NCI-H460 (cell line): ENCODE measurements at regions not wholly inside any gene's neighbourhood (a gene's known extent, or its start where the extent isn't known, plus 50 kb on each side); places are given as distances from the start of the nearest gene placed in this dataset.

Experiments
- DNase-seq: peaks from one replicate; pipeline ENCODE4 v3.0.0-alpha.2; 2016; ENCODE audit warnings: low read depth; ENCODE audit errors: extremely low read depth

- DNase-seq, result no peak
Measured at GRCh38 chr2:43171789-43172188, 54.6 kb downstream of the ZFP36L2 start.

DNA sequence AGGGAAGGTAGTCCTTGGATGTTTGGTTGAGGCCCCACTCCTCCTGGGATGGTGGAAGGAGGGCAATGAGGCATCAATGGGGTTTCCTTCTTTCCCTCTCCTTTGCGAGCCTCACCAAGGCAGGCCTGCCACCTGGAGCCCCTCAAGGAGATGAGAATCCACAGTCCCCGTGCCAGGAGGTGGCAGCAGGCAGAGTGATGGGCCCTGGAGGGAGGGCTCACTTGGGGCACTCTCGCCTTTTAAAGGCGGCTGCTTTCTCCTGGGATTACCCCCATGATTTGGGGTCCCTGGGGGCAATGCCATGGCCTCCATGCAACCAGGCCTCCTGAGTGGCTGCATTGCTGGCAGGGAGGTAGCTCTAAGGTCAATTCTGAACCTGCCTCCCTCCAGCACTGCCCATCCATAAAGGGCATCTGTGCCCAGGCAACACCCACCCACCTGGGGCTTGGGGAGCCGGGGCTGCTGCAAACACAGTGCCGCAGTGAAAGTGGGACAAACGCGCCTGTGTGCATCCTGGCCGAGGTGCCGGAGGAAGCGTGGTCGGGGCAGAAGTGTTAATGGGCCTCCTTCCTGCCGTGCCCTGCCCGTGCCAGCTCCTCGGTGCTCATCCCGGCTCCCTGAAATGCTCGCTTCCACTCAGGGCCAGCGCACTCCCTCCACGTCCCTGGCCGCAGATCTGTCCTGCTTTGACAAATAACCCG, 55.9 kb downstream of the ZFP36L2 start:
- DNase-seq, result no peak

DNA sequence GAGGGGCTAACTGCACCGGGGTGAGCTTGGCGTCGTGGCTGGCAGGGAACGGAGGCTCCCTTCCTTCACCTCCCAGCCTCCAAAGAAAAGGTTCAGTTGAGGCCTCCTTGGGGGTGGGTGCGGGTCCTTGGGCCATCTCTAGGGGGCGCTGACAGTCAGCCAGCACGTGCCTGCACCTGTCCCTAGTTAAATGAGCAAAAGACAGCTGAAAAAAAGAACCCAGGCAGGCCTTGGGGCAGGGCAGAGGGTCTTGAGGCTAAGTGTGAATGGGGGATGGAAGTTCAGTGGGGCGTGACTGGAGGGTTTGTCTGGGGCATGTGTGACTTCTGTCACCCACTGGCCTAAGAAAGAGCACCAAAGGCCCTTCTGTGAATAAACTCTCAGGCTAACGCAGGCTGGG, 56.4 kb downstream of the ZFP36L2 start:
- DNase-seq, result peak; percentile 36

DNA sequence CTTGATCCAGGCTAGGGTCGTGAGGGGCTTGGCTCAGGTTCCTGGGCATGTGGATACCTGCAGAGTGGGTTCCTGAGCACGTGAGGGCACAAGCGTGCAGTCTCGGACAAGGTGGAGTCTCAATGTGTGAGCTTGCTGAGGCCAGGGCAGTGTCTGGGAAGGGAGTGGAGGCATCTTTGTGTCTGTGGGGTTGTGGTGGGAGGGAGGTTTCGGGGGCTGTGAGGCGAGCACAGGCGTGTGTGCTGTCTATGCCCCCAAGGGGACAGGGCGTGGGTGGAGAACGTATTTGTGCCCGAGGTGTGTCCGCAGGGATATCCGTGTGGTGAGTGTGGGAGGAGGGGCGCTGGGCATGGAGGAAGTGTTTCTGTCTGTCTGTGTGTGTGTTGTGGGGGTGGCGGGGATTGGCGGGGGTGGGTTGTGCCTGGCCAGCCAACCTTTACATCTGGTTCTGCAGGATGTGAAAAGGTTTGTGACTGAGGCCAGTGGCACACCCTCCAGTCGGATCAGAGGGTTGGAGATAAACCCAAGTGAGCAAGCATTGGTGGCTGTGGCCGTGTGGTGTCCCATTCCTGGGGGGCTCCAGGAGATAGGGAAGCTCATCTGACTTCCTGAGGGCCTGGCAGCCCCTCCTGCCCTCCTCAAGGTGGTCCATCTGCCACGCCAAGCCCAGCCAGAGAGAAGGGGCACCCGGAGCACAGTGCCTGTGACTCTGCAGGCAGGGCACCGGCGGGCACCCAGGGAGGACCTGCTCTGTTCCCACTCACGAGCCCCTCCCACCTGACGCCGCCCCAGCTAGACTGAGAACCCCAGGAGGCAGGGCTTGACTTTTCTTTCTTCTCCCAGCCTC, 57.1 kb downstream of the ZFP36L2 start:
- no peak for DNase-seq

DNA sequence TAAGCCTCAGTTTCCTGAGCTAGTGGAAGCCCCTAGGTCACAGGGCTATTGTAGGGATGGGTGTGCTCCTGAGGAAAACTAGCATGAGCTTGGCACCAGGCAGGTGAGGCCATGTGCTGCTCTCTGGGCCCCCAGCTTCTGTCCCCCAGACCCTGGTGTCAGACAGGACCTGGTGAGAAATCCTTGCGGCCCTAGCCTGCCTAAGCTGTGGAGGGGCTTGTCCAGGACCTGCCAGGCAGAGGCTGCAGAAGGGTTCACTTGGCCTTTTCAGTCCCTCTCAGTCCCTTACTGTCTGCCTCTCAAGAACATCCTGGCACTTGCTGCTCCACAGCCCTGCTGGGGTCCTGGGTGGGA, 58.4 kb downstream of the ZFP36L2 start:
- no peak for DNase-seq

DNA sequence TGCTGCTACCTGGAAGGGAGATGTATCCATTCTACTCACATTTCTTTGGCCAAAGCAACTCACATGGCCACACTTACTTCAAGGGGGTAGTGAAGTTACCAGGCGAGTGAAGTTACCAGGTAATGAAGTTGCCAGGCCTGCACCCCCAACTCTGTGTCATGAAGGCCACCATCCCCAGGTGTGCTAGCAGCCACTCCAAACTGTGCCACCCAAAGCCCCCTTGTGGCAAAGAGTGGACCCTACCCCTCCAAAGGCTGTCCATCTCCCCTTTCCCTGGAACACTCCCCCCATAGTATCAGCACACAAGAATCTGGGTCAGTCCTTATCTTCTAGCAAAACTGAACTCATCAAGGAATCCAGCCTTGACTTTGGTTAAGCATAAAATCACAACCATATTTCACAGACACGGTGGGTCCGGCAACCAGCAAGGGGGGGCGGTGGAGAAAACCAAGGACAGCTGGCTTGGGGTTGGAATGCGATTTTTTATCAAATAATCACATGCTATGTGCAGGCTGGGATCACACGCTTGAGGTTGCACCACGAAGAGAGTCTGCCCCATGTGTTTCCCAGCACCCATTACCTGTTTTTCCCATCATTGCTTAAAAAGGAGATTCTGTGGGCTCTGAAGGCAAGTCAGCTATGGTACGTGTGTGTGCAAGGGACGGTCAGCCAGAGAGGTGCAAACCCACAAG, 60.9 kb downstream of the ZFP36L2 start:
- DNase-seq, result no peak

DNA sequence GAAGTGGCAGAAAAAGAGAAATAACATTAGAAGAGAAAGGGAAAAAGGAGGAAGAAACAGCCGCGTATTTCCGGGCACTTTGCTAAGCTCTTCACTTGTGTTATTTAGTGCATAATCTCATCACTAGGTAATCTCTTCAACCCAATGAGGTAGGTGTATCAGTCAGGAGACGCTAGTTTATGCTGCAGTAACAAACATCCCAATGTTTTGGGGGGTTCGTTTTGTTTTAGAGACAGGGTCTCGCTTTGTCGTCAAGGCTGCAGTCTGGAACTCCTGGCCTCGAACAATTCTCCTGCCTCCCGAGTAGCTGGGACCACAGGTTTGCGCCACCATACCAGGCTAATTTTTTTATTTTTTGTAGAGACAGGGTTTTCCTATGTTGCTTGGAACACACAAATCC, 61.7 kb downstream of the ZFP36L2 start:
- no peak for DNase-seq

DNA sequence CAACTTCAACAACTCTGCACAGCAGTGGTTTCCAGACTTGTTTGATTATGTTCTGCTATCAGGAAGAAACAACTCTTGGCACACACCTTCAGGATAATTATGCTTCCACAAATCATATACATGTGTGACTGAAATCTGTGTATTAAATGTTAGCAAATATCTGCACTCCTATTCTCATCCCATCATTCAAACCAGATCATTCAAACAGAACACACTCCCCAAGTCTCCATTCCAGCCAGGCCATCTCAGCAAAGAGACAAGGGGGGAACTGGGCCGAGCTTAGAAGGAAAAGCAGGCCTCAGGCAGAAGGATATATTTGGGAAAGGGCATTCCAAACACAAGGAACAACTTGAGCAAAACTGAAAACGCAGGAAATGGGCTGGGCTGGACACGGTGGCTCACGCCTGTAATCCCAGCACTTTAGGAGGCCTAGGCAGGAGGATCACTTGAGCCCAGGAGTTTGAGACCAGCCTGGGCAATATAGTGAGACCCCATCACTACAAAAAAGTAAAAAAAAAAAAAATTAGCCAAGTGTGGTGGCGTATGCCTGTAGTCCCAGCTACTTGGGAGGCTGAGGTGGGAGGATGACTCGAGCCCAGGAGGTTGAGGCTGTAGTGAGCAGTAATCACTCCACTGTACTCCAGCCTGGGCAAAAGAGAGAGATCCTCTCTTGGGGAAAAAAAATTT, 62.7 kb downstream of the ZFP36L2 start:
- no peak for DNase-seq

- no peak for DNase-seq
Measured at GRCh38 chr2:43162511-43162776, 64.0 kb downstream of the ZFP36L2 start.

GRCh38 chr2:43161650-43162510, 64.5 kb downstream of the ZFP36L2 start:
- no peak for DNase-seq

- no peak for DNase-seq
Measured at GRCh38 chr2:43160778-43161177, 65.6 kb downstream of the ZFP36L2 start.

DNA sequence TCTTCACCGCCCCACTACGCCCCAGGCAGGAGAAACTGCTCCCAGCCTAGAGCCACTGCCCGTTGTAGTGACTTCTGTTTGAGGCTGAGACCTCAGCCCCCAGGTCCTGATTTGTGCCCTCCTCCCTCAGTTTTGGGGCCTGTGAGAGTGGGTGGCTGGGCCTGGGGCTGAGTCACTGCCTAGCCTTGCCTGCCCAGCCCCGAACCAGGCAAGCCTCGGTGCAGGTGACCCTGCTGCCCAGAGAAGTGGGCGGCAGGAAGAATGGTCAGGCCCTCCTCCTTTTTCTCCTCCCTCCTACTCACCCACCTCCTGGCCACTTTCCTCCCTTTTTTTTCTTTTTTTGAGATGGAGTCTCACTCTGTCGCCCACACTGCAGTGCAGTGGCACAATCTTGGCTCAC, 66.6 kb downstream of the ZFP36L2 start:
- DNase-seq, result no peak

DNA sequence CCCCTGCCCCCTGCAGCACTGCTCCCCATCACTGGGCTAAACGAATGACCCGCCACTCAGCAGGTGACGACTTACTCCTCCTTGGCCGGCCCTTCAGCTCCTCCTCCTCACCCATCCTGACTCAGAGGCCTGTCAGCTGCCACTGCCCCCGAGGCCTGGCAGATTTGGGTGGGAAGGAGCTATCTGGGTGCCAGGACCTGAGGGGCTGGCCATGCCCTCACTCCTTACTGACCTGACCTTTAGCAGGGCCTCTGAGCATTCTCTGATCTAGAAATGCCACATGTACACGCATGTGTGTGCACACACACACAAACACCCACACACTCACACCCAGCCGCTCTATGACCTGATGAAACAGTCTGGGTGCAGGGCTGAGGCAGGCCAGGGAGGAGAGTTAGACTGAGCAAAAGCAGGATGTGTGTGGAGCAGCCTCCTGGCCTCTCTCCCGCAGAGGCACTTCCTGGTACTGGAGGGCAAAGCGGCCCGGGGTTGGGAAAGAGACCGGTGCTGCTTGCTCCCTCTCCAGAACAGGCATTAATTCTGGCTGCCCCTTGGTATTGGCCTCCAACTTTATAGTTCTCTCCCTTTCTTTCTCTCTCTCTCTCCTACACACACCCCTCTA, 68.0 kb downstream of the ZFP36L2 start:
- DNase-seq, result peak; percentile 58

GRCh38 chr2:43157506-43158246, 68.7 kb downstream of the ZFP36L2 start:
- no peak for DNase-seq

GRCh38 chr2:43155851-43156411, 70.5 kb downstream of the ZFP36L2 start:
- DNase-seq, result no peak

DNA sequence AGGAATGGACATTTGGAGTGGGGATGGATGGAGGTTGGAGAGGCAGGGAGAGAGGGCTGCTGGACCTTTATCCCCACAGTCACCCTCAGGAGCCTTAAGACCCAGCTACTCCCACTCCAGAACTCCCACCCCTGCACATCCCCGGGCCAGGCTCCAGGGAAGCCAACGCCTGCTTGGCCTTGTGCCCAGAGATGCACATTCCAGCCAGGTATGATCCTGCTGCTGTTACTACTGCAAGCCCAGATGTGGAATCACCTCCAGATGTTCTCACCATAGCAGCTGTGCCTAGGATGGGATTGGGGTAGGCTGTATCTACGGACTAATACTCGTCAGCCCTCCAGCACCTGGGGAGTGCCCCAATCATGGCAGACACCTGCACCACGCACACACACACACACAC, 71.7 kb downstream of the ZFP36L2 start:
- DNase-seq, result no peak

DNA sequence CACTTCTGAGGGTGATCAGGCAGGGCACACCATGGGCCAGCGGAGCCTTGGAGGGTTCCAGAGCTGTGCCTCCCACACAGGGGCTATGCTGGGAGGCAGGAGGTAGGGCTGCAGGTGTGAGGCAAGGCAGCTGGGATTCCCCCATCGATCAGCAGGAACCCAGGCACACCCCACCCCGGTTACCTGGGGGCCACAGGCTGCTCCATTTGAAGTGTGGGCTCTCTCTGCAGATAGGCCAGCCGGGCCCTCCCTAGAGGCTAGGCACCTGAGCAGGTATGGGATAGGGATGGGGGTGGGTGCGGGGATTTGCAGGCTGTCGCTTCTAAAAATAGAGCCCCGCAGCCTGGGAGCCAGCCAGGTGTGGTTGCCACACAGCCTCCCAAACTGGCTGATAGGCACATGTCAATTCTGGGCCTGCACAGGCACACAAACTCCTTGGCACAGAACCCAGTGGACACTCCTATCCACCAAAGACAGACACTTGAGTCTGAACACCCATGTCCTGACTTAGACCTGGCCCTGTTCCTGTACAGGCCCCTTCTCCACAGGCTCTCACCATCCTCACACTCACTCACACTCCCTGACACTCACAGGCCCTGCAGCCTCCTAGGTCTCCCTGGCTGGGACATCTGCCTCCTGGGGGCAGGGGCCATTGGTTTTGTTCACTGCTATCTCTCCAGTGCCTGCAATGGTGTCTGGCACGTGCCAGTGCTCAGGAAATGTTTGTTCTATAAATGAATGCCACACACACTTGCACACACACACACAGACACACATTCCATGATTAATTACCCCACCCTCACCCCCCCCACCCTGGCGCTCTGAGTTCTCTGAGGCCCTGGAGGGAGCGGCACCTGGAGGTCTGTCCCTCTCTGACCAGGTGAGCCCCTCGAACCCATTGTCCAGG, 73.4 kb downstream of the ZFP36L2 start:
- no peak for DNase-seq

DNA sequence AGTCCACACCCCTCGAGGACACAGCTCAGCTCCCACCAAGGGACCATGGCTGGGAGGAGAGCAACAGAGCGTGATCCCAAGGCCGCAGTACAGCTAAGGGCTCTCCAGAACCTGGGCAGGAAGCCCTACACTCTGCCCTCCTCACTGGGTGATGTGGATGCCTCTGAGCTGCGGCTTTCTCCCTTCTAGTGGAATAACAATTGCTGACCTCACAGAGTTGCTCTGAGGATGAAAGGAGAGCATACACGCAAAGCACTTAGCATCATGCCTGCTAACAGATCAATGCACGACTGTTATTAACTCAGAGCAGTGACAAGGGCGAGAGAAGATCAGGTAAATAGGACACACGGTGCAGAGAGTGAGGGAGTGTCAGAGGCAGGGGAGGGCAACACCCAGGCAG, 74.2 kb downstream of the ZFP36L2 start:
- DNase-seq, result no peak
